Jurkat, Clone E6-1 (cell line): ENCODE measurements at regions not wholly inside any gene's neighbourhood (a gene's known extent, or its start where the extent isn't known, plus 50 kb on each side); places are given as distances from the start of the nearest gene placed in this dataset.

Experiments
- DNase-seq: peaks from one replicate; pipeline ENCODE4 v3.0.0-alpha.2; 2011; ENCODE audit warnings: low read depth, low spot score
- H3K4me3 ChIP-seq: 2 replicates; pipeline ENCODE4 v1.5.1; 2011; ENCODE audit warnings: mild to moderate bottlenecking, low read length, control low read depth, moderate library complexity

GRCh38 chr4:127214016-127214415 is 418.7 kb upstream of the INTU start:
- DNase-seq, result no peak
- no peak overlapping the region for H3K4me3 ChIP-seq

GRCh38 chr4:127214931-127215330 is 417.8 kb upstream of the INTU start:
- no peak for DNase-seq

GRCh38 chr4:127217586-127218229 is 415.0 kb upstream of the INTU start:
- DNase-seq, result no peak
- no peak overlapping the region for H3K4me3 ChIP-seq

More at GRCh38 chr4:127214931-127215330, 417.8 kb upstream of the INTU start:
- H3K4me3 ChIP-seq, result no peak overlapping the region

GRCh38 chr4:127219232-127219631 is 413.5 kb upstream of the INTU start:
- no peak for DNase-seq
- H3K4me3 ChIP-seq, result no peak overlapping the region

GRCh38 chr4:127224556-127224955 is 408.2 kb upstream of the INTU start:
- no peak for DNase-seq
- H3K4me3 ChIP-seq, result no peak overlapping the region

GRCh38 chr4:127229855-127230608 is 402.7 kb upstream of the INTU start:
- H3K4me3 ChIP-seq, result no peak overlapping the region
- DNase-seq, result no peak

- no peak for DNase-seq
- no peak overlapping the region for H3K4me3 ChIP-seq
These were observed 395.9 kb upstream of the INTU start for GRCh38 chr4:127236889-127237288.

GRCh38 chr4:127237581-127237980 is 395.2 kb upstream of the INTU start:
- no peak overlapping the region for H3K4me3 ChIP-seq
- no peak for DNase-seq

GRCh38 chr4:127238956-127239475 is 393.7 kb upstream of the INTU start:
- no peak for DNase-seq
- no peak overlapping the region for H3K4me3 ChIP-seq

- no peak overlapping the region for H3K4me3 ChIP-seq
- DNase-seq, result no peak
These were observed 392.6 kb upstream of the INTU start for GRCh38 chr4:127239902-127240763.

GRCh38 chr4:127240764-127241105 is 392.0 kb upstream of the INTU start:
- no peak overlapping the region for H3K4me3 ChIP-seq
- DNase-seq, result no peak

- no peak overlapping the region for H3K4me3 ChIP-seq
- no peak for DNase-seq
These were observed 388.2 kb upstream of the INTU start for GRCh38 chr4:127244515-127244914.

- DNase-seq, result no peak
- no peak overlapping the region for H3K4me3 ChIP-seq
These were observed 385.5 kb upstream of the INTU start for GRCh38 chr4:127246963-127247952.

GRCh38 chr4:127249066-127249766 is 383.5 kb upstream of the INTU start:
- H3K4me3 ChIP-seq, result no peak overlapping the region
- DNase-seq, result no peak

- DNase-seq, result no peak
- no peak overlapping the region for H3K4me3 ChIP-seq
These were observed 383.0 kb upstream of the INTU start for GRCh38 chr4:127249767-127250108.

GRCh38 chr4:127250577-127250976 is 382.2 kb upstream of the INTU start:
- DNase-seq, result no peak
- no peak overlapping the region for H3K4me3 ChIP-seq

GRCh38 chr4:127251423-127251822 is 381.3 kb upstream of the INTU start:
- no peak overlapping the region for H3K4me3 ChIP-seq
- DNase-seq, result no peak

- H3K4me3 ChIP-seq, result no peak overlapping the region
- no peak for DNase-seq
These were observed 376.3 kb upstream of the INTU start for GRCh38 chr4:127256500-127256899.
